ENCODE measurements at regions not wholly inside any gene's neighbourhood (a gene's known extent, or its start where the extent isn't known, plus 50 kb on each side); places are given as distances from the start of the nearest gene placed in this dataset.

DNA sequence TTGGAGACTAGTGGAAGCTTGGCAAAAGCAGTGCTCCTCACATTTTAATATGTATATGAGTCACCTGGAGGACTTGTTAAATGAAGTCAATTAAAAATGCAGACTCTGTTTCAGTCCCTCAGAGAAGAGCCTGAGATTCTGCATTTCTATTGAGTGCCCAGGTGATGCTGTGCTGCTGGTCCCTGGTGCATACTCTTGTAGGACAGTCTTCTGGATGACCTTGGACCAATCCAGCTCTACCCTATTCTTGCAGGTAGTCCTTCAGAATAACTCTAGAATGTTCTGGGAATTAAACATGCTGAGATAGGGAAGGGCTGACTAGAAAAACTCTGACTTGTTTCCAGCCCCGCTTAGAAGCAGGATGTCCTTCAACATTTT, 115.9 kb downstream of the CASP12 start:
- no peak overlapping the region for H3K4me3 ChIP-seq (ENCODE audit: low read length)
- no peak for TF ChIP-seq CTCF (IDR thresholded peaks at IDR 0.05; ENCODE audit: low read length)
- TF ChIP-seq EZH2phosphoT487 (IDR thresholded peaks at IDR 0.05; ENCODE audit: low read length), result no peak
- TF ChIP-seq EZH2 (optimal IDR thresholded peaks at IDR 0.05; ENCODE audit: low read depth, low read length), result no peak
- H3K27me3 ChIP-seq (replicated peaks; ENCODE audit: insufficient read depth, low read length), result no peaks in the 10 kb centered on the region
- no peak overlapping the region for H3K27ac ChIP-seq (ENCODE audit: low read length)
- no peak overlapping the region for H3K9ac ChIP-seq (ENCODE audit: low read length)
- H3F3A ChIP-seq (ENCODE audit: insufficient read depth, low read length), result no peaks in the 10 kb centered on the region
- H3K4me2 ChIP-seq (ENCODE audit: low read depth, low read length), result no peak overlapping the region
- H3K36me3 ChIP-seq (replicated peaks; ENCODE audit: insufficient read depth, low read length), result no peaks in the 10 kb centered on the region
- no peaks in the 10 kb centered on the region for H3K9me2 ChIP-seq (replicated peaks; ENCODE audit: insufficient read depth, low read length)
- H3K79me2 ChIP-seq (ENCODE audit: low read length), result no peaks in the 10 kb centered on the region
- H3K9me3 ChIP-seq (replicated peaks; ENCODE audit: insufficient read depth, low read length), result no peaks in the 10 kb centered on the region
- H3K4me1 ChIP-seq (ENCODE audit: low read length), result no peaks in the 10 kb centered on the region
- H4K20me1 ChIP-seq (ENCODE audit: insufficient read depth, low read length), result no peaks in the 10 kb centered on the region
- H2AFZ ChIP-seq (ENCODE audit: low read length), result no peak overlapping the region
- no peak for DNase-seq

GRCh38 chr11:104781719-104782376, 116.4 kb downstream of the CASP12 start:
- TF ChIP-seq EZH2phosphoT487 (IDR thresholded peaks at IDR 0.05; ENCODE audit: low read length), result no peak
- TF ChIP-seq EZH2 (optimal IDR thresholded peaks at IDR 0.05; ENCODE audit: low read depth, low read length), result no peak
- no peak for TF ChIP-seq CTCF (IDR thresholded peaks at IDR 0.05; ENCODE audit: low read length)

DNA sequence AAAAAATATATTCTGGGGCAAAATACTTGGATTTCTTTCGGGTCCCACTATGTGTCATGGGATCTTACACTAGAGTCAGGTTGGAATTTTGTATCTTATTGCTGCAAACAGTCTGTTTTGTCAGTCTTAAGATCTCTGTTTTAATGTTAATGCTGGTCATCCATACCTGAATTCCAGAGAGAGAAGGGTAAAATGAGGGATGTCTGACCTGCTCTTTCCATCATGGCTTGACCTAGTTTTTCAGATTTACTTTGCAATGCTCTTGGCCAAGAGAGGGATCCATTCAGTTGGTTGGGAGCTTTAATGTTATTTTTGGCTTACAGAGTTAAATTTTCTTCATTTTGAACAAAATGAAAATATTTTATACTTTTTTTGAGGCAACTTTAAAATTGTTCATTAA, 117.2 kb downstream of the CASP12 start:
- no peak for DNase-seq
- Histone ChIP-seq H2AFZ (ENCODE audit: low read length) (no peak overlapping the region), H3K9me3 (replicated peaks; ENCODE audit: insufficient read depth, low read length) (no peaks in the 10 kb centered on the region), H3K27me3 (replicated peaks; ENCODE audit: insufficient read depth, low read length) (no peaks in the 10 kb centered on the region), H3K27ac (ENCODE audit: low read length) (no peak overlapping the region), H3K79me2 (ENCODE audit: low read length) (no peaks in the 10 kb centered on the region), H4K20me1 (ENCODE audit: insufficient read depth, low read length) (no peaks in the 10 kb centered on the region), H3K4me3 (ENCODE audit: low read length) (no peak overlapping the region), H3K9me2 (replicated peaks; ENCODE audit: insufficient read depth, low read length) (no peaks in the 10 kb centered on the region), H3K4me2 (ENCODE audit: low read depth, low read length) (no peak overlapping the region), H3F3A (ENCODE audit: insufficient read depth, low read length) (no peaks in the 10 kb centered on the region), H3K4me1 (ENCODE audit: low read length) (no peaks in the 10 kb centered on the region), H3K9ac (ENCODE audit: low read length) (no peak overlapping the region), H3K36me3 (replicated peaks; ENCODE audit: insufficient read depth, low read length) (no peaks in the 10 kb centered on the region)
- TF ChIP-seq EZH2phosphoT487 (IDR thresholded peaks at IDR 0.05; ENCODE audit: low read length), result no peak
- TF ChIP-seq CTCF (IDR thresholded peaks at IDR 0.05; ENCODE audit: low read length), result no peak
- no peak for TF ChIP-seq EZH2 (optimal IDR thresholded peaks at IDR 0.05; ENCODE audit: low read depth, low read length)

More at GRCh38 chr11:104781719-104782376, 116.4 kb downstream of the CASP12 start:
- no peaks in the 10 kb centered on the region for H3K36me3 ChIP-seq (replicated peaks; ENCODE audit: insufficient read depth, low read length)
- H3K79me2 ChIP-seq (ENCODE audit: low read length), result no peaks in the 10 kb centered on the region
- H3K27me3 ChIP-seq (replicated peaks; ENCODE audit: insufficient read depth, low read length), result no peaks in the 10 kb centered on the region
- no peak overlapping the region for H3K4me3 ChIP-seq (ENCODE audit: low read length)
- H3F3A ChIP-seq (ENCODE audit: insufficient read depth, low read length), result no peaks in the 10 kb centered on the region
- H3K9ac ChIP-seq (ENCODE audit: low read length), result no peak overlapping the region
- no peaks in the 10 kb centered on the region for H3K9me2 ChIP-seq (replicated peaks; ENCODE audit: insufficient read depth, low read length)
- no peak overlapping the region for H2AFZ ChIP-seq (ENCODE audit: low read length)
- no peaks in the 10 kb centered on the region for H3K4me1 ChIP-seq (ENCODE audit: low read length)
- no peak for DNase-seq
- H3K27ac ChIP-seq (ENCODE audit: low read length), result no peak overlapping the region
- H3K9me3 ChIP-seq (replicated peaks; ENCODE audit: insufficient read depth, low read length), result no peaks in the 10 kb centered on the region
- H3K4me2 ChIP-seq (ENCODE audit: low read depth, low read length), result no peak overlapping the region
- no peaks in the 10 kb centered on the region for H4K20me1 ChIP-seq (ENCODE audit: insufficient read depth, low read length)
